GM12892 (cell line): ENCODE measurements at regions not wholly inside any gene's neighbourhood (a gene's known extent, or its start where the extent isn't known, plus 50 kb on each side); places are given as distances from the start of the nearest gene placed in this dataset.

Experiments used
- POLR2A ChIP-seq: IDR thresholded peaks from 2 replicates; pipeline ENCODE4 v1.6.1; 2011; ENCODE audit warnings: low read depth, low read length, control low read depth
- POLR2AphosphoS5 ChIP-seq: IDR thresholded peaks from 2 replicates; pipeline ENCODE4 v1.6.1; 2011; ENCODE audit warnings: low read depth, low read length, control low read depth
- TAF1 ChIP-seq: IDR thresholded peaks from 2 replicates; pipeline ENCODE4 v1.6.1; 2011; ENCODE audit warnings: low read depth, mild to moderate bottlenecking, control low read depth, low read length, borderline replicate concordance

GRCh38 chr14:49362916-49363315, 223.3 kb downstream of the RPS29 start:
- TF ChIP-seq POLR2AphosphoS5 (no peak), POLR2A (no peak), TAF1 (no peak)
